SK-N-SH treated with all-trans-retinoic acid at 6 μM for 48 hours (cell line): ENCODE measurements at regions not wholly inside any gene's neighbourhood (a gene's known extent, or its start where the extent isn't known, plus 50 kb on each side); places are given as distances from the start of the nearest gene placed in this dataset.
A peak's percentile ranks its signal among the peaks of the same experiment; 100 is the strongest.

Experiments
- ATAC-seq: fragments of 200-7000 bp; cut with Tn5 transposase; 3 replicates; pipeline ENCODE4 v1.9.1; 2020; ENCODE audit warnings: mild to moderate bottlenecking, moderate library complexity
- ARNTL ChIP-seq: fragments of 450-650 bp; formaldehyde crosslinking; IDR thresholded peaks from 2 replicates; pipeline ENCODE4 v1.5.0; 2020; ENCODE audit warnings: low read depth, mild to moderate bottlenecking, moderate library complexity, borderline replicate concordance
- BACH2 ChIP-seq: fragments of 250-450 bp; sonication (Bioruptor Pico); IDR thresholded peaks from 2 replicates; pipeline ENCODE4 v1.9.0; 2021; ENCODE audit warnings: mild to moderate bottlenecking, borderline replicate concordance
- CSRNP3 ChIP-seq: fragments of 250-450 bp; sonication (Bioruptor Pico); IDR thresholded peaks from 2 replicates; pipeline ENCODE4 v1.5.1; 2021; ENCODE audit warnings: mild to moderate bottlenecking, moderate library complexity
- ESRRG ChIP-seq: fragments of 250-450 bp; sonication (Bioruptor Pico); IDR thresholded peaks from 2 replicates; pipeline ENCODE4 v1.6.1; 2021; ENCODE audit warnings: mild to moderate bottlenecking
- ISL1 ChIP-seq: fragments of 250-450 bp; sonication (Bioruptor Pico); IDR thresholded peaks from 2 replicates; pipeline ENCODE4 v2.1.2; 2022; ENCODE audit warnings: mild to moderate bottlenecking, moderate library complexity
- OSR1 ChIP-seq: fragments of 250-450 bp; sonication (Bioruptor Pico); IDR thresholded peaks from 2 replicates; pipeline ENCODE4 v1.8.0; 2022; ENCODE audit warnings: moderate library complexity, mild to moderate bottlenecking, inconsistent platforms
- POU6F1 ChIP-seq: fragments of 250-450 bp; sonication (Bioruptor Pico); IDR thresholded peaks from 2 replicates; pipeline ENCODE4 v1.8.0; 2021; ENCODE audit warnings: low read depth, mild to moderate bottlenecking, moderate library complexity, borderline replicate concordance
- PPARA ChIP-seq: fragments of 250-450 bp; sonication (Bioruptor Pico); IDR thresholded peaks from 2 replicates; pipeline ENCODE4 v1.5.0; 2020; ENCODE audit warnings: mild to moderate bottlenecking, borderline replicate concordance
- RARB ChIP-seq: fragments of 250-450 bp; sonication (Bioruptor Pico); IDR thresholded peaks from 2 replicates; pipeline ENCODE4 v1.8.0; 2021; ENCODE audit warnings: mild to moderate bottlenecking, moderate library complexity
- TCF4 ChIP-seq: fragments of 250-450 bp; sonication (Bioruptor Pico); IDR thresholded peaks from 2 replicates; pipeline ENCODE4 v1.8.0; 2021; ENCODE audit warnings: mild to moderate bottlenecking, moderate library complexity, borderline replicate concordance
- TOX ChIP-seq: fragments of 250-450 bp; sonication (Bioruptor Pico); IDR thresholded peaks from 2 replicates; pipeline ENCODE4 v1.8.0; 2021; ENCODE audit warnings: mild to moderate bottlenecking, moderate library complexity, borderline replicate concordance
- TSHZ2 ChIP-seq: fragments of 250-450 bp; sonication (Bioruptor Pico); IDR thresholded peaks from 2 replicates; pipeline ENCODE4 v1.5.0; 2020; ENCODE audit warnings: mild to moderate bottlenecking, moderate library complexity
- ZFP3 ChIP-seq: fragments of 250-450 bp; sonication (Bioruptor Pico); IDR thresholded peaks from 2 replicates; pipeline ENCODE4 v1.5.0; 2020; ENCODE audit warnings: mild to moderate bottlenecking, moderate library complexity
- ZFP30 ChIP-seq: fragments of 450-650 bp; formaldehyde crosslinking; IDR thresholded peaks from 2 replicates; pipeline ENCODE4 v1.5.0; 2022; ENCODE audit warnings: mild to moderate bottlenecking, moderate library complexity
- ZNF565 ChIP-seq: fragments of 450-650 bp; formaldehyde crosslinking; conservative IDR thresholded peaks from 2 replicates; pipeline ENCODE4 v1.5.0; 2020; ENCODE audit warnings: low read depth, mild to moderate bottlenecking, moderate library complexity
- ZNF8 ChIP-seq: fragments of 450-650 bp; formaldehyde crosslinking; IDR thresholded peaks from 2 replicates; pipeline ENCODE4 v1.5.0; 2020; ENCODE audit warnings: mild to moderate bottlenecking, moderate library complexity

GRCh38 chr13:31611214-31611613 lies 128.1 kb upstream of the RXFP2 start:
- TF ChIP-seq TSHZ2, result no peak
- no peak for TF ChIP-seq TOX (CRISPR knock-in tag)
- TF ChIP-seq TCF4 (CRISPR knock-in tag), result no peak
- TF ChIP-seq ZFP3 (CRISPR knock-in tag), result no peak
- no peak for TF ChIP-seq ARNTL (CRISPR knock-in tag)
- TF ChIP-seq OSR1 (CRISPR knock-in tag), result no peak
- no peak for ATAC-seq

- ATAC-seq, result no peak
- TF ChIP-seq CSRNP3 (CRISPR knock-in tag) (no peak), ZFP30 (no peak), TSHZ2 (no peak), BACH2 (CRISPR knock-in tag) (no peak), RARB (CRISPR knock-in tag) (no peak), ESRRG (CRISPR knock-in tag) (no peak), PPARA (no peak), ZNF8 (no peak), OSR1 (CRISPR knock-in tag) (no peak), ISL1 (CRISPR knock-in tag) (no peak), TOX (CRISPR knock-in tag) (no peak), ZNF565 (CRISPR knock-in tag) (no peak), POU6F1 (CRISPR knock-in tag) (no peak)
Measured at GRCh38 chr13:31614073-31614472, 125.3 kb upstream of the RXFP2 start.

GRCh38 chr13:31614704-31615103 lies 124.6 kb upstream of the RXFP2 start:
- no peak for ATAC-seq
- TF ChIP-seq ESRRG (CRISPR knock-in tag) (no peak), ISL1 (CRISPR knock-in tag) (no peak)

GRCh38 chr13:31625115-31625514 lies 114.2 kb upstream of the RXFP2 start:
- ATAC-seq, result peak; percentile 54; the same call in 2 of the 3 replicates
- TF ChIP-seq ZFP3 (CRISPR knock-in tag) (no peak), BACH2 (CRISPR knock-in tag) (no peak), ESRRG (CRISPR knock-in tag) (no peak), TOX (CRISPR knock-in tag) (no peak), ZFP30 (no peak), ZNF8 (no peak), POU6F1 (CRISPR knock-in tag) (no peak)
